Upper lobe of left lung (tissue), 4 donors: ENCODE measurements at regions not wholly inside any gene's neighbourhood (a gene's known extent, or its start where the extent isn't known, plus 50 kb on each side); places are given as distances from the start of the nearest gene placed in this dataset.

Experiments
- POLR2AphosphoS5 ChIP-seq, 2 donors: sonication (generic); formaldehyde crosslinking; IDR thresholded peaks; one replicate each; pipeline ENCODE4 v1.5.1; 2017; ENCODE audit warnings: antibody characterized with exemption in 2 of 2
- TF ChIP-seq, protein P1 (sequence below), 6 experiments: fragments of 450-650 bp in 4 of 6; fragments of 200-600 bp in 2 of 6; sonication (generic) in 2 of 6; IDR thresholded peaks; one replicate each; pipeline ENCODE4 v1.5.1; 2016 to 2019; ENCODE audit warnings: antibody characterized with exemption in 6 of 6

DNA sequence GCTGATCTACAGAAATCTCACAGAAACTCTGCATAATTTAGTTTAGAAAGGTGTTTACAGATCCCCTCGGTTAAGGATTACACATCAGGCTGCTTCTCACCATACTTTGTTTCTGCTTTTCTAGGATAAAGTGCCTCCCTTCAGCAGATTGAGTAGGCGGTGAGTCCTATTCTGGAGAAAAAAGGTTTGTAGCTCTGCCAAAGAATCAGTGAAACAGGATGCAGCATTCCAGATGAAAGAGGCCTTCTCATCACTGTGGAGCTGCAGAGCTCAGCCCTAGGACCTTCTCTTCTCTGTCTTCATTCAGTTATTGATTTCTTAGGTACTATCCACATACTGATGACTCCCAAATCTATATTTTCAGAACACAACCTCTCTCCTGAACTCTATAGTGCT, 155.5 kb upstream of the KRR1 start:
- no peak for TF ChIP-seq POLR2AphosphoS5 (IDR thresholded peaks at IDR 0.05)
- TF ChIP-seq, protein P1, sequence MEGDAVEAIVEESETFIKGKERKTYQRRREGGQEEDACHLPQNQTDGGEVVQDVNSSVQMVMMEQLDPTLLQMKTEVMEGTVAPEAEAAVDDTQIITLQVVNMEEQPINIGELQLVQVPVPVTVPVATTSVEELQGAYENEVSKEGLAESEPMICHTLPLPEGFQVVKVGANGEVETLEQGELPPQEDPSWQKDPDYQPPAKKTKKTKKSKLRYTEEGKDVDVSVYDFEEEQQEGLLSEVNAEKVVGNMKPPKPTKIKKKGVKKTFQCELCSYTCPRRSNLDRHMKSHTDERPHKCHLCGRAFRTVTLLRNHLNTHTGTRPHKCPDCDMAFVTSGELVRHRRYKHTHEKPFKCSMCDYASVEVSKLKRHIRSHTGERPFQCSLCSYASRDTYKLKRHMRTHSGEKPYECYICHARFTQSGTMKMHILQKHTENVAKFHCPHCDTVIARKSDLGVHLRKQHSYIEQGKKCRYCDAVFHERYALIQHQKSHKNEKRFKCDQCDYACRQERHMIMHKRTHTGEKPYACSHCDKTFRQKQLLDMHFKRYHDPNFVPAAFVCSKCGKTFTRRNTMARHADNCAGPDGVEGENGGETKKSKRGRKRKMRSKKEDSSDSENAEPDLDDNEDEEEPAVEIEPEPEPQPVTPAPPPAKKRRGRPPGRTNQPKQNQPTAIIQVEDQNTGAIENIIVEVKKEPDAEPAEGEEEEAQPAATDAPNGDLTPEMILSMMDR (IDR thresholded peaks at IDR 0.05): no peak
